ENCODE measurements at regions not wholly inside any gene's neighbourhood (a gene's known extent, or its start where the extent isn't known, plus 50 kb on each side); places are given as distances from the start of the nearest gene placed in this dataset.
A peak's percentile ranks its signal among the peaks of the same experiment; 100 is the strongest.

- Histone ChIP-seq H3K27me3 (ENCODE audit: low read depth) (no peaks in the 10 kb centered on the region), H3K4me1 (peaks cover 2% of the 10 kb centered on the region), H3K4me3 (no peak overlapping the region), H3K27ac (replicated peaks) (no peak overlapping the region), H3K9me3 (replicated peaks) (peaks cover 4% of the 10 kb centered on the region), H3K36me3 (no peaks in the 10 kb centered on the region)
- intact Hi-C loops (cut with micrococcal nuclease): no loop called here
- DNase-seq: no peak
- TF ChIP-seq CTCF (IDR thresholded peaks at IDR 0.05; ENCODE audit: borderline replicate concordance): no peak
These were observed 175.0 kb upstream of the BCOR start for GRCh38 chrX:40272776-40273175.

GRCh38 chrX:40272141-40272540 is 174.4 kb upstream of the BCOR start:
- Histone ChIP-seq H3K4me3 (no peak overlapping the region), H3K9me3 (replicated peaks) (peaks cover 4% of the 10 kb centered on the region), H3K4me1 (peaks cover 8% of the 10 kb centered on the region), H3K27me3 (ENCODE audit: low read depth) (no peaks in the 10 kb centered on the region), H3K27ac (replicated peaks) (no peak overlapping the region), H3K36me3 (no peaks in the 10 kb centered on the region)
- DNase-seq: no peak
- TF ChIP-seq CTCF (IDR thresholded peaks at IDR 0.05; ENCODE audit: borderline replicate concordance): no peak
- intact Hi-C loops (cut with micrococcal nuclease): no loop called here

- Histone ChIP-seq H3K27me3 (ENCODE audit: low read depth) (no peaks in the 10 kb centered on the region), H3K9me3 (replicated peaks) (no peaks in the 10 kb centered on the region), H3K4me3 (no peak overlapping the region), H3K4me1 (peaks cover 12% of the 10 kb centered on the region), H3K27ac (replicated peaks) (peak overlapping the region; percentile 70), H3K36me3 (no peaks in the 10 kb centered on the region)
- intact Hi-C loops (cut with micrococcal nuclease): no loop called here
- DNase-seq: no peak
- no peak for TF ChIP-seq CTCF (IDR thresholded peaks at IDR 0.05; ENCODE audit: borderline replicate concordance)
These were observed 170.4 kb upstream of the BCOR start for GRCh38 chrX:40268188-40268520.

GRCh38 chrX:40267334-40268187 is 169.8 kb upstream of the BCOR start:
- H3K36me3 ChIP-seq: no peaks in the 10 kb centered on the region
- DNase-seq: no peak
- intact Hi-C loops (cut with micrococcal nuclease): no loop called here

More at GRCh38 chrX:40267334-40268187, 169.8 kb upstream of the BCOR start:
- TF ChIP-seq CTCF (IDR thresholded peaks at IDR 0.05; ENCODE audit: borderline replicate concordance): no peak
- Histone ChIP-seq H3K4me1 (peaks cover 18% of the 10 kb centered on the region), H3K27me3 (ENCODE audit: low read depth) (no peaks in the 10 kb centered on the region), H3K4me3 (peak overlapping the region; percentile 64), H3K27ac (replicated peaks) (peak overlapping the region; percentile 70), H3K9me3 (replicated peaks) (no peaks in the 10 kb centered on the region)

All from left ventricle myocardium inferior (tissue), 1 donor.